WTC11 (cell line): ENCODE measurements at regions not wholly inside any gene's neighbourhood (a gene's known extent, or its start where the extent isn't known, plus 50 kb on each side); places are given as distances from the start of the nearest gene placed in this dataset.
A peak's percentile ranks its signal among the peaks of the same experiment; 100 is the strongest.

Experiments used
- ATAC-seq: fragments of 200-7000 bp; cut with Tn5 transposase; 2 replicates; pipeline ENCODE4 v1.10.0; 2021; ENCODE audit warnings: mild to moderate bottlenecking, moderate library complexity
- CTCF ChIA-PET: fragments of 300-600 bp; sonication (Branson Sonifier 250); formaldehyde crosslinking; loops from one replicate; lab custom pipeline; 2021; ENCODE audit warnings: antibody characterized with exemption; lab: Charles Lee
- POLR2A ChIA-PET: fragments of 350-600 bp; sonication (Branson Sonifier 250); formaldehyde crosslinking; loops from one replicate; lab custom pipeline; 2021; ENCODE audit warnings: antibody characterized with exemption; lab: Charles Lee
- DNase-seq: peaks from one replicate; pipeline ENCODE4 v3.0.0; 2021; ENCODE audit warnings: low spot score
- H3K27ac Mint-ChIP-seq: 2 replicates; pipeline ENCODE4 v1.8.0; 2021; ENCODE audit warnings: mixed read lengths
- H3K27me3 Mint-ChIP-seq: 2 replicates; pipeline ENCODE4 v1.8.0; 2021; ENCODE audit warnings: low read depth, mild to moderate bottlenecking, moderate library complexity, mixed read lengths
- H3K36me3 Mint-ChIP-seq: 2 replicates; pipeline ENCODE4 v1.8.0; 2021; ENCODE audit warnings: mixed read lengths
- H3K4me1 Mint-ChIP-seq: 2 replicates; pipeline ENCODE4 v1.8.0; 2022; ENCODE audit warnings: mixed read lengths
- H3K4me3 Mint-ChIP-seq: 2 replicates; pipeline ENCODE4 v1.8.0; 2021; ENCODE audit warnings: mild to moderate bottlenecking, moderate library complexity, mixed read lengths
- H3K9me3 Mint-ChIP-seq: 2 replicates; pipeline ENCODE4 v1.8.0; 2021; ENCODE audit warnings: mixed read lengths
- ATF1 ChIP-seq: sonication (generic); formaldehyde crosslinking; IDR thresholded peaks from 2 replicates; pipeline ENCODE4 v1.8.1; 2023; ENCODE audit warnings: mild to moderate bottlenecking, moderate library complexity, missing genetic modification reagents
- ESRRA ChIP-seq: sonication (generic); formaldehyde crosslinking; IDR thresholded peaks from 2 replicates; pipeline ENCODE4 v1.8.1; 2022; ENCODE audit warnings: mild to moderate bottlenecking, missing genetic modification reagents, borderline replicate concordance
- FOXP1 ChIP-seq: sonication (generic); formaldehyde crosslinking; IDR thresholded peaks from 2 replicates; pipeline ENCODE4 v1.8.0; 2022; ENCODE audit warnings: missing genetic modification reagents, mild to moderate bottlenecking, moderate library complexity, borderline replicate concordance
- IRF2 ChIP-seq: sonication (generic); formaldehyde crosslinking; IDR thresholded peaks from 2 replicates; pipeline ENCODE4 v1.8.0; 2022; ENCODE audit warnings: low read depth, missing genetic modification reagents, borderline replicate concordance
- JAZF1 ChIP-seq: fragments of 250-450 bp; sonication (Bioruptor Pico); IDR thresholded peaks from 2 replicates; pipeline ENCODE4 v1.9.0; 2021; ENCODE audit warnings: moderate library complexity, mild to moderate bottlenecking, inconsistent platforms
- JUN ChIP-seq: sonication (generic); formaldehyde crosslinking; IDR thresholded peaks from 2 replicates; pipeline ENCODE4 v1.8.0; 2023; ENCODE audit warnings: mild to moderate bottlenecking, missing genetic modification reagents
- KAT7 ChIP-seq: sonication (generic); formaldehyde crosslinking; IDR thresholded peaks from 2 replicates; pipeline ENCODE4 v1.8.1; 2023; ENCODE audit warnings: missing genetic modification reagents, mild to moderate bottlenecking, borderline replicate concordance
- RORB ChIP-seq: fragments of 250-450 bp; sonication (Bioruptor Pico); IDR thresholded peaks from 2 replicates; pipeline ENCODE4 v1.9.0; 2021; ENCODE audit warnings: mild to moderate bottlenecking
- SMAD4 ChIP-seq: sonication (generic); formaldehyde crosslinking; IDR thresholded peaks from 2 replicates; pipeline ENCODE4 v1.8.0; 2022; ENCODE audit warnings: mild to moderate bottlenecking, missing genetic modification reagents
- SOX15 ChIP-seq: fragments of 250-450 bp; sonication (Bioruptor Pico); IDR thresholded peaks from 2 replicates; pipeline ENCODE4 v1.9.0; 2021; ENCODE audit warnings: mild to moderate bottlenecking
- TEAD4 ChIP-seq: sonication (generic); formaldehyde crosslinking; IDR thresholded peaks from 2 replicates; pipeline ENCODE4 v1.8.0; 2022; ENCODE audit warnings: mild to moderate bottlenecking, missing genetic modification reagents
- ZNF121 ChIP-seq: sonication (generic); formaldehyde crosslinking; IDR thresholded peaks from 2 replicates; pipeline ENCODE4 v1.8.0; 2023; ENCODE audit warnings: missing genetic modification reagents
- TF ChIP-seq, protein P1 (sequence below): sonication (generic); formaldehyde crosslinking; conservative IDR thresholded peaks from 2 replicates; pipeline ENCODE4 v1.8.1; 2023; ENCODE audit warnings: mild to moderate bottlenecking, low read depth, missing genetic modification reagents, moderate library complexity
- TF ChIP-seq, protein P2 (sequence below): fragments of 250-450 bp; sonication (Bioruptor Pico); IDR thresholded peaks from 2 replicates; pipeline ENCODE4 v1.8.0; 2021; ENCODE audit warnings: mild to moderate bottlenecking
- TF ChIP-seq, protein P3 (sequence below): sonication (generic); formaldehyde crosslinking; IDR thresholded peaks from 2 replicates; pipeline ENCODE4 v1.8.1; 2022; ENCODE audit warnings: mild to moderate bottlenecking, moderate library complexity, missing genetic modification reagents
- TF ChIP-seq, protein P4 (sequence below): sonication (generic); formaldehyde crosslinking; IDR thresholded peaks from 2 replicates; pipeline ENCODE4 v1.8.1; 2022; ENCODE audit warnings: missing genetic modification reagents, borderline replicate concordance
- TF ChIP-seq, protein P5 (sequence below): fragments of 250-450 bp; sonication (Bioruptor Pico); IDR thresholded peaks from 2 replicates; pipeline ENCODE4 v2.1.2; 2022; ENCODE audit warnings: mild to moderate bottlenecking, moderate library complexity

DNA sequence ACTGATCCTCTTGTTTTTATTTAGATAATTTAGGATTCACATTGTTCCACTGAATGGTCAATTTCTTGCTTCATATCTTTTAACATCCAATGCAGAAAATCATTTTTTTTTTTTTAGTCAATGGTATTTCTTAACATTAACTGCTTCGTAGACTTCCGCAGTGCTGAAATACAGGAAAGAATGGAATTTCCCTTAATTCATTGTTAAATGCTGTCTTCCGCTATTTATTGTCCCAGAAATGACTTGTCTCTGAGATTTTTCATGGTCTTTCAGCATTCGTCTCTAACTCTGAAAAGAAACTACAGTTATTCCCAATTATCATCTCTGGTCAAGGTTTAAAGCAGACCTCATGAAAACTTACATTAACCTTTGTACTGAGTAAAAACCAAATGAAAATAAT is 1029.1 kb upstream of the MANEA start (continued):
- TF ChIP-seq RORB, result no peak
- no peak for TF ChIP-seq FOXP1 (CRISPR knock-in tag)

DNA sequence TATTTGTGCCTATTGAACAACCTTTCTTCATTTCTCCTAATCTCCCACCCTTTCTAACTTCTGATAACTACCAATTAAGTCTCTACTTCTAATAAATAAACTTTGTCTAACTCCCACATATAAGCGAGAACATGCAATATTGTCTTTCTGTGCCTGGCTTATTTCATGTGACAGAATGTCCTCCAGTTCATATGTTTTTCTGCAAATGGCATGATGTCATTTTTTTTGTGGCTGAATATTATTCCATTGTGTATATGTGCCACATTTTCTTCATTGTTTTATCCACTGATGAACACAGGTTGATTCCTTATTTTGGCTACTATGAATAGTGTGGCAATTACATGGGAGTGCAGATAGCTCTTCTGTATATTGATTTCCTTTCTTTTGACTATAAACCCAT is 1041.5 kb upstream of the MANEA start:
- no peaks in the 10 kb centered on the region for H3K27me3 Mint-ChIP-seq
- H3K4me3 Mint-ChIP-seq, result no peak overlapping the region
- peaks cover 27% of the 10 kb centered on the region for H3K9me3 Mint-ChIP-seq
- CTCF ChIA-PET, result no interaction called here
- peaks cover 23% of the 10 kb centered on the region for H3K36me3 Mint-ChIP-seq
- H3K4me1 Mint-ChIP-seq, result peaks cover 4% of the 10 kb centered on the region; the same call in 1 of the 2 replicates
- DNase-seq, result no peak
- TF ChIP-seq ESRRA, result no peak
- TF ChIP-seq TEAD4 (CRISPR knock-in tag), result no peak
- no peak for TF ChIP-seq IRF2 (CRISPR knock-in tag)
- TF ChIP-seq SMAD4, result no peak
- TF ChIP-seq, protein P1, sequence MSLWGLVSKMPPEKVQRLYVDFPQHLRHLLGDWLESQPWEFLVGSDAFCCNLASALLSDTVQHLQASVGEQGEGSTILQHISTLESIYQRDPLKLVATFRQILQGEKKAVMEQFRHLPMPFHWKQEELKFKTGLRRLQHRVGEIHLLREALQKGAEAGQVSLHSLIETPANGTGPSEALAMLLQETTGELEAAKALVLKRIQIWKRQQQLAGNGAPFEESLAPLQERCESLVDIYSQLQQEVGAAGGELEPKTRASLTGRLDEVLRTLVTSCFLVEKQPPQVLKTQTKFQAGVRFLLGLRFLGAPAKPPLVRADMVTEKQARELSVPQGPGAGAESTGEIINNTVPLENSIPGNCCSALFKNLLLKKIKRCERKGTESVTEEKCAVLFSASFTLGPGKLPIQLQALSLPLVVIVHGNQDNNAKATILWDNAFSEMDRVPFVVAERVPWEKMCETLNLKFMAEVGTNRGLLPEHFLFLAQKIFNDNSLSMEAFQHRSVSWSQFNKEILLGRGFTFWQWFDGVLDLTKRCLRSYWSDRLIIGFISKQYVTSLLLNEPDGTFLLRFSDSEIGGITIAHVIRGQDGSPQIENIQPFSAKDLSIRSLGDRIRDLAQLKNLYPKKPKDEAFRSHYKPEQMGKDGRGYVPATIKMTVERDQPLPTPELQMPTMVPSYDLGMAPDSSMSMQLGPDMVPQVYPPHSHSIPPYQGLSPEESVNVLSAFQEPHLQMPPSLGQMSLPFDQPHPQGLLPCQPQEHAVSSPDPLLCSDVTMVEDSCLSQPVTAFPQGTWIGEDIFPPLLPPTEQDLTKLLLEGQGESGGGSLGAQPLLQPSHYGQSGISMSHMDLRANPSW (CRISPR knock-in tag), result no peak
- TF ChIP-seq, all 79 proteins: peak for 0
- POLR2A ChIA-PET, result no interaction called here
- ATAC-seq, result no peak
- no peak overlapping the region for H3K27ac Mint-ChIP-seq

DNA sequence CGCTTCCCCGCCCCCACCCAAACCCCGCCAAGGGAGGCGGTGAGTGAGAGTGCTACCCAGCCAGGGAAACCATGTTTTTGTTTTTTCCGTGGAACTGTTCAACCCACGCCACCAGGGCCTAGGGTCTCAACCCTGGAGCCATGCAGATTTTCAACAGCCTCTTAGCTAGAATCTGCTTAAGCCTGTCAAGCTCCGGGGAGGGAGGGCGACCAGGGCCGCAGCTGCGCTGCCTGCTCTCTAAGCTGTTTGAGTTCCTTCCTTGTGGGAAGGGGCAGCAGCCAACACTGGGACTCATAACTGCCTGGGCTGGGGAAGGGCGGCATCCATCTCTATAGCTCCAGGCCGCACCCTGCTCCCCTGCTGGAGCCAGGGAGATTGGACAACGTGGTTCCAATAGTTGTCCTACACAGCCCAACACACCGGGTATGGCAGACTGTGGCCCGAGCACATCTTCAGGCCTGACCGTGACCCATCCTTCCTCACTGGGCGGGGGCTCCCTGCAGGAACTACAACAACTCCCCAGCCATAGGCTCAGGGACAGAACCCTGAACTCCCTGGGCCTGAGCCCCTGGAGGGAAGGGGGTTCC is 1065.7 kb upstream of the MANEA start:
- H3K36me3 Mint-ChIP-seq, result no peaks in the 10 kb centered on the region
- ATAC-seq, result peak; percentile 16; the same call in 1 of the 2 replicates
- no peak for TF ChIP-seq ZNF121 (CRISPR knock-in tag)
- TF ChIP-seq SOX15 (CRISPR knock-in tag), result no peak
- TF ChIP-seq IRF2 (CRISPR knock-in tag), result no peak
- TF ChIP-seq, protein P2, sequence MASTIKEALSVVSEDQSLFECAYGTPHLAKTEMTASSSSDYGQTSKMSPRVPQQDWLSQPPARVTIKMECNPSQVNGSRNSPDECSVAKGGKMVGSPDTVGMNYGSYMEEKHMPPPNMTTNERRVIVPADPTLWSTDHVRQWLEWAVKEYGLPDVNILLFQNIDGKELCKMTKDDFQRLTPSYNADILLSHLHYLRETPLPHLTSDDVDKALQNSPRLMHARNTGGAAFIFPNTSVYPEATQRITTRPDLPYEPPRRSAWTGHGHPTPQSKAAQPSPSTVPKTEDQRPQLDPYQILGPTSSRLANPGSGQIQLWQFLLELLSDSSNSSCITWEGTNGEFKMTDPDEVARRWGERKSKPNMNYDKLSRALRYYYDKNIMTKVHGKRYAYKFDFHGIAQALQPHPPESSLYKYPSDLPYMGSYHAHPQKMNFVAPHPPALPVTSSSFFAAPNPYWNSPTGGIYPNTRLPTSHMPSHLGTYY (CRISPR knock-in tag), result no peak
- TF ChIP-seq ATF1 (CRISPR knock-in tag), result no peak
- no peak for TF ChIP-seq KAT7 (CRISPR knock-in tag)
- no peak for TF ChIP-seq JAZF1 (CRISPR knock-in tag)
- no peak for TF ChIP-seq JUN (CRISPR knock-in tag)
- TF ChIP-seq, protein P3, sequence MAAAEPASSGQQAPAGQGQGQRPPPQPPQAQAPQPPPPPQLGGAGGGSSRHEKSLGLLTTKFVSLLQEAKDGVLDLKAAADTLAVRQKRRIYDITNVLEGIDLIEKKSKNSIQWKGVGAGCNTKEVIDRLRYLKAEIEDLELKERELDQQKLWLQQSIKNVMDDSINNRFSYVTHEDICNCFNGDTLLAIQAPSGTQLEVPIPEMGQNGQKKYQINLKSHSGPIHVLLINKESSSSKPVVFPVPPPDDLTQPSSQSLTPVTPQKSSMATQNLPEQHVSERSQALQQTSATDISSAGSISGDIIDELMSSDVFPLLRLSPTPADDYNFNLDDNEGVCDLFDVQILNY (CRISPR knock-in tag), result no peak
- TF ChIP-seq, protein P4, sequence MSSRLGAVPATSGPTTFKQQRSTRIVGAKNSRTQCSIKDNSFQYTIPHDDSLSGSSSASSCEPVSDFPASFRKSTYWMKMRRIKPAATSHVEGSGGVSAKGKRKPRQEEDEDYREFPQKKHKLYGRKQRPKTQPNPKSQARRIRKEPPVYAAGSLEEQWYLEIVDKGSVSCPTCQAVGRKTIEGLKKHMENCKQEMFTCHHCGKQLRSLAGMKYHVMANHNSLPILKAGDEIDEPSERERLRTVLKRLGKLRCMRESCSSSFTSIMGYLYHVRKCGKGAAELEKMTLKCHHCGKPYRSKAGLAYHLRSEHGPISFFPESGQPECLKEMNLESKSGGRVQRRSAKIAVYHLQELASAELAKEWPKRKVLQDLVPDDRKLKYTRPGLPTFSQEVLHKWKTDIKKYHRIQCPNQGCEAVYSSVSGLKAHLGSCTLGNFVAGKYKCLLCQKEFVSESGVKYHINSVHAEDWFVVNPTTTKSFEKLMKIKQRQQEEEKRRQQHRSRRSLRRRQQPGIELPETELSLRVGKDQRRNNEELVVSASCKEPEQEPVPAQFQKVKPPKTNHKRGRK (CRISPR knock-in tag), result no peak
- TF ChIP-seq, protein P5, sequence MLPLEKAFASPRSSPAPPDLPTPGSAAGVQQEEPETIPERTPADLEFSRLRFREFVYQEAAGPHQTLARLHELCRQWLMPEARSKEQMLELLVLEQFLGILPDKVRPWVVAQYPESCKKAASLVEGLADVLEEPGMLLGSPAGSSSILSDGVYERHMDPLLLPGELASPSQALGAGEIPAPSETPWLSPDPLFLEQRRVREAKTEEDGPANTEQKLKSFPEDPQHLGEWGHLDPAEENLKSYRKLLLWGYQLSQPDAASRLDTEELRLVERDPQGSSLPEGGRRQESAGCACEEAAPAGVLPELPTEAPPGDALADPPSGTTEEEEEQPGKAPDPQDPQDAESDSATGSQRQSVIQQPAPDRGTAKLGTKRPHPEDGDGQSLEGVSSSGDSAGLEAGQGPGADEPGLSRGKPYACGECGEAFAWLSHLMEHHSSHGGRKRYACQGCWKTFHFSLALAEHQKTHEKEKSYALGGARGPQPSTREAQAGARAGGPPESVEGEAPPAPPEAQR (CRISPR knock-in tag), result no peak
- TF ChIP-seq, all 79 proteins: peak for 0
- ChIA-PET CTCF (no interaction called here), POLR2A (no interaction called here)
- no peak overlapping the region for H3K4me3 Mint-ChIP-seq
- no peak for DNase-seq
- H3K4me1 Mint-ChIP-seq, result no peaks in the 10 kb centered on the region
- no peak overlapping the region for H3K27ac Mint-ChIP-seq
- H3K9me3 Mint-ChIP-seq, result peaks cover 10% of the 10 kb centered on the region
- no peaks in the 10 kb centered on the region for H3K27me3 Mint-ChIP-seq
